SK-MEL-5 (cell line): ENCODE measurements at regions not wholly inside any gene's neighbourhood (a gene's known extent, or its start where the extent isn't known, plus 50 kb on each side); places are given as distances from the start of the nearest gene placed in this dataset.

Experiments
- DNase-seq: peaks from one replicate; pipeline ENCODE4 v3.0.0-alpha.2; 2016; ENCODE audit warnings: low read depth, low spot score
- in situ Hi-C: cut with HindIII; loops from 2 replicates; pipeline ENCODE4 v1.10.0; 2016; ENCODE audit warnings: low sequenced_read_pairs, high pct_unique_total_duplicates, low pct_unique_long_range_greater_than_20kb

- in situ Hi-C loops: no loop called here
- DNase-seq: no peak
Observed at GRCh38 chr4:74878323-74878722, 54.6 kb upstream of the PARM1 start.

GRCh38 chr4:74875451-74875850, 57.5 kb upstream of the PARM1 start:
- no peak for DNase-seq
- in situ Hi-C loops: no loop called here

DNA sequence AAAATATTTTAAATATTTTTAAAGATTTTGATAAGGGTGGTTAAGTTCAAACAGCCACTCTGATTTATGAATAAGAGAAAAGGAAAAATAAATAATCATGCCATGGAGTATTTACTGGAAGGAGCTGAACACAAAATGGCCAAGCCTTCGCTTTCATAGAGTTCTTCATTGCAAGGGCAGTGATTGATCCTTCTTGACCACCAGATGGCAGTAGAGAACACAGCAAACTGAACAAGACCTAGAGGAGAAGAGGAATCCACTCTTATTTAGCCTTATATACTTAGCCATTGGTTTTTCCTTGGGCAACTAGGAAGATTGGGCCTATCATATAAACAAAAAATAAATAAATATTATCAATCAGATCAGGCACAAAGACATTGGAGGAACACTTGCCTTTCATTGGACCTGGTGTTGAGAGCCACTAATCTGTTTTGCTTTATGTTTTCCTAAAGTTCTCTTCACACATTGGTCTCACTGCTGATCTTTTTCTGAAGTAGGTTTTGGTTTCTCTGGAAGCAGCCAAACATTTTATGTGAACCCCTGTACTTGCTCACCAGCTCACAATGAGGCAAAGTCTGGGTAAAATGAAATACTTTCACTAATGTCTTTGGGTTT, 58.1 kb upstream of the PARM1 start:
- in situ Hi-C loops: no loop called here

GRCh38 chr4:74873545-74874301, 59.2 kb upstream of the PARM1 start:
- in situ Hi-C loops: no loop called here
- DNase-seq: peak; percentile 34

More for the DNA sequence above, 58.1 kb upstream of the PARM1 start:
- DNase-seq: peak; percentile 86

GRCh38 chr4:74858921-74859562, 64.7 kb upstream of the BTC start:
- no peak for DNase-seq
- in situ Hi-C loops: no loop called here

DNA sequence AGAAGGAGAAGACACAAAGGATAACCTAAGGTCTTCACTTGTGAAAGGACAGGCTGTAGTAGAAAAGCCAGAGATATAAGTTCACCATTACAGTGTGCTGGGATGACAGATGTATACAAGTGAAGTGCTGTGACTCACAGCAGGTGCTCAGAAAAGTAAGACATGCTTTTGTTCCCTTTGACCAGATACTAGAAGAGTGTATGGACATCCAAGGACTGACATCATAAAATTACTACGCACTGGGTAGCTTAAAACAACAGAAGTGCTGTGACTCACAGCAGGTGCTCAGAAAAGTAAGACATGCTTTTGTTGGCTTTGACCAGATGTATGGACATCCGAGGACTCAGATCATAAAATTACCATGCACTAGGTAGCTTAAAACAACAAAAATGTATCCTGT, 61.6 kb upstream of the BTC start:
- no peak for DNase-seq
- in situ Hi-C loops: no loop called here

- no peak for DNase-seq
- in situ Hi-C loops: no loop called here
Observed at GRCh38 chr4:74848774-74849173, 54.5 kb upstream of the BTC start.

DNA sequence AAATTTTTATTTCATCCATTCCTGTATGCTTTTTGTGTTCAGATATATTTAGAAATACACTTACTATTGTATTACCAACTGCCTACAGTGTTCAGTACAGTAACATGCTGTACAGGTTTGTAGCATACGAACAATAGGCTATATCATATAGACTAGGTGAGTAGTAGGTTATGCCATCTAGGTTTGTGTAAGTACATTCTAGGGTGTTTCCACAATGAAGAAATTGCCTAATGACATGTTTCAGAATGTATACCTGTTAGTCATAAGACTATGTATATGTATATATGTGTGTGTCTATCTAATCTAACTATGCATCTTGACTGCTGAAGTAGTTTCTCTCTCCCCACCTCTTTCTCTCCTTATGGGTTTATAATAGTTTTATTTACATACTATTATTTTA, 51.5 kb upstream of the BTC start:
- in situ Hi-C loops: no loop called here
- no peak for DNase-seq
